Keratinocyte (primary cell): ENCODE measurements at regions not wholly inside any gene's neighbourhood (a gene's known extent, or its start where the extent isn't known, plus 50 kb on each side); places are given as distances from the start of the nearest gene placed in this dataset.

Experiments
- DNase-seq: peaks from one replicate; pipeline ENCODE4 v3.0.0-alpha.2; 2011; ENCODE audit warnings: low read depth, missing footprints, low spot score
- FAIRE-seq: peaks from 2 replicates; lab custom pipeline; 2011; peaks lifted over from hg19 to GRCh38; lab: Jason Lieb, UNC
- H2AFZ ChIP-seq: 2 replicates; pipeline ENCODE4 v1.6.0; 2012; ENCODE audit warnings: low read length, control low read depth, inconsistent platforms; ENCODE audit not compliant: control insufficient read depth
- H3K27ac ChIP-seq: 2 replicates; pipeline ENCODE4 v1.5.1; 2011; ENCODE audit warnings: low read length; ENCODE audit not compliant: control insufficient read depth, insufficient read depth
- H3K27me3 ChIP-seq: 3 replicates; pipeline ENCODE4 v1.6.0; 2011; ENCODE audit warnings: low read length; ENCODE audit not compliant: control insufficient read depth, insufficient read depth; ENCODE audit errors: extremely low read depth
- H3K36me3 ChIP-seq, 2 experiments: 2 replicates in 1 of 2; 3 replicates in 1 of 2; pipeline ENCODE4 v1.5.1; 2011; ENCODE audit warnings: low read length in 2 of 2, mild to moderate bottlenecking in 1 of 2; ENCODE audit not compliant: control insufficient read depth in 2 of 2, insufficient read depth in 2 of 2; ENCODE audit errors: extremely low read depth in 1 of 2
- H3K4me1 ChIP-seq: 3 replicates; pipeline ENCODE4 v1.5.1; 2011; ENCODE audit warnings: low read length; ENCODE audit not compliant: control insufficient read depth, insufficient read depth; ENCODE audit errors: extremely low read depth
- H3K4me2 ChIP-seq: 3 replicates; pipeline ENCODE4 v1.6.0; 2011; ENCODE audit warnings: low read depth, low read length; ENCODE audit not compliant: control insufficient read depth, insufficient read depth; ENCODE audit errors: extremely low read depth
- H3K4me3 ChIP-seq, 3 experiments: fragments of 200-600 bp in 1 of 3; sonication (generic) in 1 of 3; 2 replicates in 2 of 3; 3 replicates in 1 of 3; pipeline ENCODE4 v1.5.1; 2011 to 2016; ENCODE audit warnings: low read length in 3 of 3, mild to moderate bottlenecking in 3 of 3, control low read depth in 2 of 3, inconsistent platforms in 1 of 3, low read depth in 1 of 3, mixed read lengths in 1 of 3, mixed run types in 1 of 3, moderate library complexity in 1 of 3; ENCODE audit not compliant: control insufficient read depth in 2 of 3, insufficient read depth in 2 of 3; ENCODE audit errors: extremely low read depth in 1 of 3
- H3K79me2 ChIP-seq: 2 replicates; pipeline ENCODE4 v1.6.0; 2012; ENCODE audit warnings: low read length; ENCODE audit not compliant: control insufficient read depth, insufficient read depth
- H3K9ac ChIP-seq: 3 replicates; pipeline ENCODE4 v1.6.0; 2011; ENCODE audit warnings: low read length; ENCODE audit not compliant: control insufficient read depth, insufficient read depth; ENCODE audit errors: extremely low read depth
- H3K9me1 ChIP-seq: 3 replicates; pipeline ENCODE4 v1.6.0; 2011; ENCODE audit warnings: low read length; ENCODE audit not compliant: control insufficient read depth, insufficient read depth; ENCODE audit errors: extremely low read depth
- H3K9me3 ChIP-seq: 2 replicates; pipeline ENCODE4 v1.5.1; 2012; ENCODE audit warnings: low read depth, low read length; ENCODE audit not compliant: control insufficient read depth
- H4K20me1 ChIP-seq: 3 replicates; pipeline ENCODE4 v1.6.0; 2011; ENCODE audit warnings: low read length; ENCODE audit not compliant: control insufficient read depth, insufficient read depth; ENCODE audit errors: extremely low read depth
- EZH2 ChIP-seq: IDR thresholded peaks from one replicate; pipeline ENCODE4 v1.6.1; 2012; ENCODE audit warnings: inconsistent platforms, mild to moderate bottlenecking, low read length, moderate library complexity
- dilution Hi-C: fragments of 300-500 bp; cut with MboI; formaldehyde crosslinking; loops from one replicate; pipeline ENCODE4 v1.7.0; 2020; ENCODE audit warnings: low sequenced_read_pairs; ENCODE audit not compliant: extremely low pct_ligation_motif_present
- TF ChIP-seq, protein P1 (sequence below), 3 experiments: IDR thresholded peaks in 1 of 3; conservative IDR thresholded peaks in 1 of 3; optimal IDR thresholded peaks in 1 of 3; 2 replicates in 2 of 3; 3 replicates in 1 of 3; pipeline versions ENCODE3 to v1.5.1; 2011; ENCODE audit warnings: low read length in 3 of 3, mild to moderate bottlenecking in 3 of 3, moderate library complexity in 2 of 3, control low read depth in 1 of 3, inconsistent platforms in 1 of 3; ENCODE audit not compliant: insufficient read depth in 2 of 3; ENCODE audit errors: extremely low read depth in 1 of 3

DNA sequence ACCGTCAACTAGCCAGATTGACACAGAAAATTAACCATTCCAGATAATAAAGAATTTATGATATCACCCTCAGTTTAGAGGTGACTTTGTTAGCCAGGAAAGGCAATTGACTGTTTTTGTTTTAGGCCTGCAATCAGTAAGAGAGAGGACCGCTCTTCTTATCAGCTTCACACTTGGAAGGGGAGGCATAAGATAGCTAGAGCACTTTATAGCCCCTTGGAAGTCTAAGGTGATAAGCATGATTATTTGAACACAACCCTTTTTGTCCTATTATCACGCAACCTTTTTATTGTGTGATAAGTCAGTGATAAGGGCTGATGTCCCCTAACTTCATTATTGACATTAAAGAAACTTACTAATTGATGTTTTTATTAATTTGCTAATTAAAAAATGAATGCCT is 162.6 kb upstream of the CDKN2B start:
- H3K9me1 ChIP-seq: no peaks in the 10 kb centered on the region
- no peaks in the 10 kb centered on the region for H3K79me2 ChIP-seq
- no peak overlapping the region for H3K27ac ChIP-seq
- H3K27me3 ChIP-seq: no peaks in the 10 kb centered on the region
- TF ChIP-seq, protein P1, sequence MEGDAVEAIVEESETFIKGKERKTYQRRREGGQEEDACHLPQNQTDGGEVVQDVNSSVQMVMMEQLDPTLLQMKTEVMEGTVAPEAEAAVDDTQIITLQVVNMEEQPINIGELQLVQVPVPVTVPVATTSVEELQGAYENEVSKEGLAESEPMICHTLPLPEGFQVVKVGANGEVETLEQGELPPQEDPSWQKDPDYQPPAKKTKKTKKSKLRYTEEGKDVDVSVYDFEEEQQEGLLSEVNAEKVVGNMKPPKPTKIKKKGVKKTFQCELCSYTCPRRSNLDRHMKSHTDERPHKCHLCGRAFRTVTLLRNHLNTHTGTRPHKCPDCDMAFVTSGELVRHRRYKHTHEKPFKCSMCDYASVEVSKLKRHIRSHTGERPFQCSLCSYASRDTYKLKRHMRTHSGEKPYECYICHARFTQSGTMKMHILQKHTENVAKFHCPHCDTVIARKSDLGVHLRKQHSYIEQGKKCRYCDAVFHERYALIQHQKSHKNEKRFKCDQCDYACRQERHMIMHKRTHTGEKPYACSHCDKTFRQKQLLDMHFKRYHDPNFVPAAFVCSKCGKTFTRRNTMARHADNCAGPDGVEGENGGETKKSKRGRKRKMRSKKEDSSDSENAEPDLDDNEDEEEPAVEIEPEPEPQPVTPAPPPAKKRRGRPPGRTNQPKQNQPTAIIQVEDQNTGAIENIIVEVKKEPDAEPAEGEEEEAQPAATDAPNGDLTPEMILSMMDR (optimal IDR thresholded peaks at IDR 0.05 in 1 of 3, IDR thresholded peaks at IDR 0.05 in 1 of 3, conservative IDR thresholded peaks at IDR 0.05 in 1 of 3; ENCODE audit: extremely low read depth in 1 of 3, insufficient read depth in 2 of 3, low read length in 3 of 3): no peak
- no peak for TF ChIP-seq EZH2
- no peak overlapping the region for H3K4me2 ChIP-seq
- FAIRE-seq: no peak
- dilution Hi-C loops: no loop called here
- H3K4me1 ChIP-seq: peaks cover 7% of the 10 kb centered on the region
- H3K9ac ChIP-seq: no peak overlapping the region
- no peaks in the 10 kb centered on the region for H4K20me1 ChIP-seq
- H3K9me3 ChIP-seq: no peaks in the 10 kb centered on the region
- DNase-seq: no peak
- H2AFZ ChIP-seq: no peak overlapping the region
- no peaks in the 10 kb centered on the region for H3K36me3 ChIP-seq
- H3K4me3 ChIP-seq: no peak overlapping the region

DNA sequence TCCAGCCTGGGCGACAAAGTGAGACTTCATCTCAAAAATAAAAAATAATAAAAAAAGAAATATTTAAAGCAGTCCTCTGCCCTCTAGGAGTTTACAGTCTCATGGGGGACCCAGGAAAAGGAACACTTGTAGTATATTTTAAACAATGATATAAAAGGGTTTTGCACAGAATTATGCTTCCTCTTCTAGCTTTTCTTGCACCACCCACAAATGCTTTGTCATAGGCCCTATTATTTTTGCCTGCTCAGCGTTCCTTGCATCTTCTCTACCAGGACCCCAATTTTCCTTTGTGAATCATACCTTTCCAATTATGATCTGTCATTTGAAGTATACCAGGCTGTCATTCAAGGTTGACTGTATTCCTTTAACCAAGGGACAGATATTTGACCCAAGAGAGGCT is 164.8 kb upstream of the CDKN2B start:
- H3K4me2 ChIP-seq: no peak overlapping the region
- H3K27ac ChIP-seq: no peak overlapping the region
- DNase-seq: no peak
- peaks cover 7% of the 10 kb centered on the region for H3K4me1 ChIP-seq
- dilution Hi-C loops: no loop called here
- no peaks in the 10 kb centered on the region for H3K27me3 ChIP-seq
- H3K36me3 ChIP-seq: no peaks in the 10 kb centered on the region
- no peaks in the 10 kb centered on the region for H4K20me1 ChIP-seq
- H3K9ac ChIP-seq: no peak overlapping the region
- H3K9me3 ChIP-seq: no peaks in the 10 kb centered on the region
- TF ChIP-seq EZH2: no peak
- TF ChIP-seq, protein P1 (optimal IDR thresholded peaks at IDR 0.05 in 1 of 3, IDR thresholded peaks at IDR 0.05 in 1 of 3, conservative IDR thresholded peaks at IDR 0.05 in 1 of 3; ENCODE audit: extremely low read depth in 1 of 3, insufficient read depth in 2 of 3, low read length in 3 of 3): no peak
- H2AFZ ChIP-seq: no peak overlapping the region
- no peak for FAIRE-seq
- H3K9me1 ChIP-seq: no peaks in the 10 kb centered on the region
- H3K79me2 ChIP-seq: no peaks in the 10 kb centered on the region
- H3K4me3 ChIP-seq: no peak overlapping the region
